Transverse colon (tissue), 4 donors: ENCODE measurements at regions not wholly inside any gene's neighbourhood (a gene's known extent, or its start where the extent isn't known, plus 50 kb on each side); places are given as distances from the start of the nearest gene placed in this dataset.

ENCODE experiments used
- DNase-seq: peaks from one replicate; pipeline ENCODE4 v3.0.0-alpha.2; 2019
- H3K27ac ChIP-seq, 4 donors: fragments of 200-600 bp; sonication (generic); 2 replicates each; pipeline ENCODE4 v1.5.1; 2016 to 2018; ENCODE audit warnings: inconsistent platforms in 4 of 4
- H3K27me3 ChIP-seq: fragments of 200-600 bp; sonication (generic); 2 replicates; pipeline ENCODE4 v1.5.1; 2017; ENCODE audit warnings: inconsistent platforms
- H3K36me3 ChIP-seq, 4 donors: fragments of 200-600 bp; sonication (generic); 2 replicates each; pipeline ENCODE4 v1.5.1; 2017 to 2019; ENCODE audit warnings: inconsistent platforms in 4 of 4
- H3K4me1 ChIP-seq, 4 donors: fragments of 200-600 bp; sonication (generic); 2 replicates each; pipeline ENCODE4 v1.5.1; 2017 to 2020; ENCODE audit warnings: inconsistent platforms in 4 of 4
- H3K4me3 ChIP-seq, 4 donors: fragments of 200-600 bp; sonication (generic); 1 replicate in 1 of 4; 2 replicates in 3 of 4; pipeline versions ENCODE4 v1.5.1 to v1.6.1; 2017 to 2019; ENCODE audit warnings: inconsistent platforms in 4 of 4
- H3K9me3 ChIP-seq, 2 donors: fragments of 200-600 bp; sonication (generic); 2 replicates each; pipeline ENCODE4 v1.5.1; 2017 to 2019; ENCODE audit warnings: inconsistent platforms in 2 of 2
- EP300 ChIP-seq: sonication (generic); formaldehyde crosslinking; IDR thresholded peaks from one replicate; pipeline ENCODE4 v1.6.1; 2017; ENCODE audit warnings: antibody characterized with exemption, low read depth
- POLR2A ChIP-seq: fragments of 450-650 bp; IDR thresholded peaks from one replicate; pipeline ENCODE4 v1.6.1; 2016; ENCODE audit warnings: antibody characterized with exemption, mild to moderate bottlenecking, moderate library complexity
- POLR2AphosphoS5 ChIP-seq, 3 donors: sonication (generic); formaldehyde crosslinking; IDR thresholded peaks; one replicate each; pipeline ENCODE4 v1.6.1; 2016; ENCODE audit warnings: antibody characterized with exemption in 3 of 3
- WGBS, 2 donors: methylation state at CpG; one replicate each; pipeline ENCODE4 v1.1.5; 2018; ENCODE audit warnings: low coverage in 1 of 2; 5-methylcytosine and 5-hydroxymethylcytosine counted together
- in situ Hi-C, 4 donors: fragments of 200-750 bp; cut with MboI; loops; one replicate each; pipeline versions ENCODE4 v1.15.0 to v1.15.1; 2017; ENCODE audit warnings: low sequenced_read_pairs in 3 of 4, low pct_ligation_motif_present in 1 of 4, low pct_unique_long_range_greater_than_20kb in 1 of 4
- intact Hi-C: fragments of 100-400 bp; cut with DNase I; formaldehyde crosslinking; loops from one replicate; pipeline ENCODE4 v1.15.1; 2023; ENCODE audit warnings: low total_unique reads
- TF ChIP-seq, protein P1 (sequence below), 5 experiments: fragments of 200-600 bp in 3 of 5; fragments of 450-650 bp in 2 of 5; sonication (generic) in 3 of 5; IDR thresholded peaks; 1 replicate in 2 of 5; 2 replicates in 3 of 5; pipeline ENCODE4 v1.5.1; 2016 to 2017; ENCODE audit warnings: antibody characterized with exemption in 5 of 5, inconsistent platforms in 3 of 5, mild to moderate bottlenecking in 2 of 5, moderate library complexity in 1 of 5

DNA sequence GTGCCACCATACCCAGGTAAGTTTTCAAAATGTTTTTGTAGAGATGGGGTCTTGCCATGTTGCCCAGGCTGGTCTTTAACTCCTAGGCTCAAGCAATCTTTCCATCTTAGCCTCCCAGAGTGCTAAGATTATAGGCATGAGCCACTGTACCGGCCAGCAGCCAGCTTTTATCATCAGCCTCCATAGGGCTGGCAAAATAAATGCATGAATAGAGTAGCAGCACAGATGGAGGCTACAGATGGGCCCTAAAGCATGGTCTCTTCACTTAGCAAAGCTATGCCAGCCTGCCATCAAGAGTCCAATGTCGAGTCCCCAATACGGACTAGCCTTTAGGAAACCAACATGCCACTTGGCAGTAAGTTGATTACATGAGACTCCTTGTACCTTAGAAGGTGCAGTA, 63.8 kb downstream of the CNTN3 start:
- no peak for DNase-seq
- Histone ChIP-seq H3K27me3 (no peaks in the 10 kb centered on the region), H3K36me3 (no peaks in the 10 kb centered on the region), H3K27ac (no peak overlapping the region), H3K4me1 (no peaks in the 10 kb centered on the region), H3K4me3 (no peak overlapping the region), H3K9me3 (peaks cover 0 to 4% of the 10 kb centered on the region in 2 donors)
- intact Hi-C loops, result no loop called here
- in situ Hi-C loops, result no loop called here
- no peak for TF ChIP-seq POLR2AphosphoS5 (IDR thresholded peaks at IDR 0.05)
- TF ChIP-seq POLR2A, result no peak
- TF ChIP-seq, protein P1, sequence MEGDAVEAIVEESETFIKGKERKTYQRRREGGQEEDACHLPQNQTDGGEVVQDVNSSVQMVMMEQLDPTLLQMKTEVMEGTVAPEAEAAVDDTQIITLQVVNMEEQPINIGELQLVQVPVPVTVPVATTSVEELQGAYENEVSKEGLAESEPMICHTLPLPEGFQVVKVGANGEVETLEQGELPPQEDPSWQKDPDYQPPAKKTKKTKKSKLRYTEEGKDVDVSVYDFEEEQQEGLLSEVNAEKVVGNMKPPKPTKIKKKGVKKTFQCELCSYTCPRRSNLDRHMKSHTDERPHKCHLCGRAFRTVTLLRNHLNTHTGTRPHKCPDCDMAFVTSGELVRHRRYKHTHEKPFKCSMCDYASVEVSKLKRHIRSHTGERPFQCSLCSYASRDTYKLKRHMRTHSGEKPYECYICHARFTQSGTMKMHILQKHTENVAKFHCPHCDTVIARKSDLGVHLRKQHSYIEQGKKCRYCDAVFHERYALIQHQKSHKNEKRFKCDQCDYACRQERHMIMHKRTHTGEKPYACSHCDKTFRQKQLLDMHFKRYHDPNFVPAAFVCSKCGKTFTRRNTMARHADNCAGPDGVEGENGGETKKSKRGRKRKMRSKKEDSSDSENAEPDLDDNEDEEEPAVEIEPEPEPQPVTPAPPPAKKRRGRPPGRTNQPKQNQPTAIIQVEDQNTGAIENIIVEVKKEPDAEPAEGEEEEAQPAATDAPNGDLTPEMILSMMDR (IDR thresholded peaks at IDR 0.05), result no peak
- TF ChIP-seq EP300, result no peak
- 73 to 93% methylated on average over 2 to 3 of the region's 3 CpGs for WGBS, 2 donors

DNA sequence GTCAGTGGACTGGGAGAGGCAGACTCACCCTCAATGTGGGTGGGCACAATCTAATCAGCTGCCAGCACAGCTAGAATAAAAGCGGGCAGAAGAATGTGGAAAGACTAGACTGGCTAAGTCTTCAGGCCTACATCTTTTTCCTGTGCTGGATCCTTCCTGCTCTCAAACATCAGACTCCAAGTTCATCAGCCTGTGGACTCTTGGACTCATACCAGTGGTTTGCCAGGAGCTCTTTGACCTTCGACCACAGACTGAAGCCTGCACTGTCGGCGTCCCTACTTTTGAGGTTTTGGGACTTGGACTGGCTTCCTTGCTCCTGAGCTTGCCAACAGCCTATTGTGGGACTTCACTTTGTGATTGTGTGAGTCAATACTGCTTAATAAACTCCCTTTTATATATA, 68.0 kb downstream of the CNTN3 start:
- DNase-seq, result no peak
- no peak for TF ChIP-seq POLR2AphosphoS5 (IDR thresholded peaks at IDR 0.05)
- TF ChIP-seq POLR2A, result no peak
- TF ChIP-seq EP300, result no peak
- TF ChIP-seq, protein P1 (IDR thresholded peaks at IDR 0.05), result no peak
- no peaks in the 10 kb centered on the region for H3K36me3 ChIP-seq
- H3K4me3 ChIP-seq, result no peak overlapping the region
- no peaks in the 10 kb centered on the region for H3K27me3 ChIP-seq
- no peaks in the 10 kb centered on the region for H3K9me3 ChIP-seq
- intact Hi-C loops (no loop called here), in situ Hi-C loops (no loop called here)
- H3K4me1 ChIP-seq, result no peaks in the 10 kb centered on the region
- WGBS, 2 donors, result 63 to 64% methylated on average over 4 of the region's 4 CpGs
- no peak overlapping the region for H3K27ac ChIP-seq

DNA sequence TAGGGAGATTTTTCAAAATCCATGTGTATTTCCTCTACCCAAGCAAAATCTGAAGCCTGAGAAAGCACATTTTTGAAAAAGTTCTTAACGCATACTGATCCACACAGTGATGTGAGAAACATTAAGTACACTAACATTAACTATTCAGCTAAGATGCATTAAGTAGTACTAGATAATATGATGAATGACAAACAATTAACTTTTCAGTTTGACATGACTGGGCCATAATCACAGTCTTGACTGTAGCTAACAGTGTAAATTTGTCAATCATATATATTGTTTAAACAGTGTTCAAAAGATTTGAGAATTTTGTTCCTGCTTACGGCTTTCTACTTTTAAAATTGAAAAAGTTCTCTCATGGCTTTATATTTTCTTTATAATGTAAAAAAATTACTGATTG, 72.0 kb downstream of the CNTN3 start:
- no peak overlapping the region for H3K4me3 ChIP-seq
- intact Hi-C loops (no loop called here), in situ Hi-C loops (no loop called here)
- no peaks in the 10 kb centered on the region for H3K27me3 ChIP-seq
- no peak overlapping the region for H3K27ac ChIP-seq
- TF ChIP-seq POLR2A, result no peak
- TF ChIP-seq POLR2AphosphoS5 (IDR thresholded peaks at IDR 0.05), result no peak
- no peak for TF ChIP-seq EP300
- TF ChIP-seq, protein P1 (IDR thresholded peaks at IDR 0.05), result no peak
- DNase-seq, result no peak
- no peaks in the 10 kb centered on the region for H3K36me3 ChIP-seq
- no peaks in the 10 kb centered on the region for H3K4me1 ChIP-seq
- no peaks in the 10 kb centered on the region for H3K9me3 ChIP-seq
- 87 to 94% methylated on average over 2 of the region's 2 CpGs for WGBS, 2 donors

DNA sequence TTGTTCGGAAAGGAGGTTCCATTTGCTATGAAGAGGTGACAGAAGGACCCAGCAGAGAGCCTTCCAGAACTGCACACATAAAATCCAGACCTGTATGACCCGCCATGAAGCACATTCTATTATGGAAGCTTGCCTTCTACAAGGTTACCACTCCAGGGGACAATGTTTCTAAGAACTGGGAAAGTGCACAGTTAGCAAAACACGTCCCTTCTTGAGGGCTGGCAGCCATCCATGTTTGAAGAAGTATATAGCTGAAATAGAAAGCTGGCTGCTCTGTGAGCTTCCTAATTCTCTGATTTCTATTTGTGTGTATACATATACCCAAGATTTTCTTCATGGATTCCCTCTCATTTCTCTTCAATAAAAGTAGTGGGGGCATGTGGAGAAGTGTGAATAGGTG, 74.6 kb downstream of the CNTN3 start:
- WGBS, 2 donors, result 72 to 100% methylated on average over 1 to 3 of the region's 3 CpGs
- TF ChIP-seq EP300, result no peak
- TF ChIP-seq, protein P1 (IDR thresholded peaks at IDR 0.05), result no peak
- Histone ChIP-seq H3K27me3 (no peaks in the 10 kb centered on the region), H3K4me3 (no peak overlapping the region), H3K36me3 (no peaks in the 10 kb centered on the region), H3K9me3 (no peaks in the 10 kb centered on the region), H3K4me1 (no peaks in the 10 kb centered on the region), H3K27ac (no peak overlapping the region)
- no peak for DNase-seq
- in situ Hi-C loops, result no loop called here
- intact Hi-C loops, result no loop called here
